ENCODE measurements at regions not wholly inside any gene's neighbourhood (a gene's known extent, or its start where the extent isn't known, plus 50 kb on each side); places are given as distances from the start of the nearest gene placed in this dataset.

- Histone ChIP-seq H3K36me3 (no peaks in the 10 kb centered on the region), H3K27me3 (no peaks in the 10 kb centered on the region), H3K4me1 (no peaks in the 10 kb centered on the region), H3K4me3 (no peak overlapping the region), H3K9me3 (no peaks in the 10 kb centered on the region), H3K27ac (no peak overlapping the region)
- 57 to 77% methylated on average over 2 of the region's 2 CpGs for WGBS, 2 donors
- DNase-seq (no peak), ATAC-seq (ENCODE audit: low FRiP score in 2 of 2) (no peak)
- TF ChIP-seq POLR2AphosphoS5 (IDR thresholded peaks at IDR 0.05) (no peak), POLR2A (IDR thresholded peaks at IDR 0.05) (no peak), EP300 (IDR thresholded peaks at IDR 0.05) (no peak), CTCF (IDR thresholded peaks at IDR 0.05) (no peak)
Measured at GRCh38 chr6:128605961-128606360, 85.6 kb upstream of the PTPRK start.

- Histone ChIP-seq H3K27me3 (no peaks in the 10 kb centered on the region), H3K9me3 (no peaks in the 10 kb centered on the region), H3K4me3 (no peak overlapping the region), H3K36me3 (no peaks in the 10 kb centered on the region), H3K27ac (no peak overlapping the region), H3K4me1 (no peaks in the 10 kb centered on the region)
- 49 to 53% methylated on average over 4 of the region's 4 CpGs for WGBS, 2 donors
- ATAC-seq (ENCODE audit: low FRiP score in 2 of 2), result no peak
- TF ChIP-seq POLR2A (IDR thresholded peaks at IDR 0.05), result no peak
- TF ChIP-seq POLR2AphosphoS5 (IDR thresholded peaks at IDR 0.05), result no peak
- no peak for TF ChIP-seq CTCF (IDR thresholded peaks at IDR 0.05)
- no peak for TF ChIP-seq EP300 (IDR thresholded peaks at IDR 0.05)
- DNase-seq, result no peak
Measured at GRCh38 chr6:128601060-128601459, 80.7 kb upstream of the PTPRK start.

GRCh38 chr6:128600397-128600951 is 80.1 kb upstream of the PTPRK start:
- DNase-seq, result no peak
- no peak for TF ChIP-seq EP300 (IDR thresholded peaks at IDR 0.05)
- no peak for TF ChIP-seq POLR2AphosphoS5 (IDR thresholded peaks at IDR 0.05)
- TF ChIP-seq POLR2A (IDR thresholded peaks at IDR 0.05), result no peak
- TF ChIP-seq CTCF (IDR thresholded peaks at IDR 0.05), result no peak

GRCh38 chr6:128599036-128599435 is 78.6 kb upstream of the PTPRK start:
- H3K27ac ChIP-seq, result no peak overlapping the region
- H3K9me3 ChIP-seq, result no peaks in the 10 kb centered on the region
- no peaks in the 10 kb centered on the region for H3K36me3 ChIP-seq
- H3K4me3 ChIP-seq, result no peak overlapping the region
- DNase-seq (no peak), ATAC-seq (ENCODE audit: low FRiP score in 2 of 2) (no peak)
- no peaks in the 10 kb centered on the region for H3K27me3 ChIP-seq
- 64 to 79% methylated on average over 2 of the region's 2 CpGs for WGBS, 2 donors
- no peaks in the 10 kb centered on the region for H3K4me1 ChIP-seq
- TF ChIP-seq EP300 (IDR thresholded peaks at IDR 0.05) (no peak), POLR2AphosphoS5 (IDR thresholded peaks at IDR 0.05) (no peak), POLR2A (IDR thresholded peaks at IDR 0.05) (no peak)

More at GRCh38 chr6:128600397-128600951, 80.1 kb upstream of the PTPRK start:
- Histone ChIP-seq H3K27ac (no peak overlapping the region), H3K4me3 (no peak overlapping the region), H3K9me3 (no peaks in the 10 kb centered on the region), H3K4me1 (no peaks in the 10 kb centered on the region), H3K27me3 (no peaks in the 10 kb centered on the region), H3K36me3 (no peaks in the 10 kb centered on the region)
- ATAC-seq (ENCODE audit: low FRiP score in 2 of 2), result no peak
- WGBS, 2 donors, result 46 to 50% methylated on average over 4 of the region's 4 CpGs

GRCh38 chr6:128598571-128598970 is 78.2 kb upstream of the PTPRK start:
- TF ChIP-seq CTCF (IDR thresholded peaks at IDR 0.05) (no peak), POLR2AphosphoS5 (IDR thresholded peaks at IDR 0.05) (no peak), EP300 (IDR thresholded peaks at IDR 0.05) (no peak), POLR2A (IDR thresholded peaks at IDR 0.05) (no peak)
- Histone ChIP-seq H3K36me3 (no peaks in the 10 kb centered on the region), H3K27ac (no peak overlapping the region), H3K4me1 (no peaks in the 10 kb centered on the region), H3K27me3 (no peaks in the 10 kb centered on the region), H3K9me3 (no peaks in the 10 kb centered on the region), H3K4me3 (no peak overlapping the region)
- ATAC-seq (ENCODE audit: low FRiP score in 2 of 2) (no peak), DNase-seq (no peak)
- WGBS, 2 donors, result 88 to 90% methylated on average over 2 of the region's 2 CpGs
